Endodermal cell (in vitro differentiated cells): ENCODE measurements at regions not wholly inside any gene's neighbourhood (a gene's known extent, or its start where the extent isn't known, plus 50 kb on each side); places are given as distances from the start of the nearest gene placed in this dataset.
A peak's percentile ranks its signal among the peaks of the same experiment; 100 is the strongest.

Source experiments
- DNase-seq: peaks from one replicate; pipeline ENCODE4 v3.0.0-alpha.2; 2017
- H3K27ac ChIP-seq: 2 replicates; pipeline ENCODE4 v1.5.1; 2013; ENCODE audit warnings: mild to moderate bottlenecking, low read depth, low read length, moderate library complexity
- H3K27me3 ChIP-seq: 2 replicates; pipeline ENCODE4 v1.6.1; 2013; ENCODE audit warnings: mild to moderate bottlenecking, low read length, moderate library complexity; ENCODE audit not compliant: insufficient read depth, control insufficient read depth, poor library complexity, severe bottlenecking
- H3K36me3 ChIP-seq: 2 replicates; pipeline ENCODE4 v1.7.0; 2013; ENCODE audit warnings: mild to moderate bottlenecking, low read length, moderate library complexity; ENCODE audit not compliant: control insufficient read depth, insufficient read depth
- H3K4me1 ChIP-seq: one replicate; pipeline ENCODE4 v1.7.0; 2013; ENCODE audit warnings: low read length; ENCODE audit not compliant: control insufficient read depth, insufficient read depth
- H3K4me3 ChIP-seq: 2 replicates; pipeline ENCODE4 v1.5.1; 2013; ENCODE audit warnings: mild to moderate bottlenecking, low read length, moderate library complexity
- H3K9ac ChIP-seq: 2 replicates; pipeline ENCODE4 v1.6.1; 2013; ENCODE audit warnings: mild to moderate bottlenecking, low read length, moderate library complexity; ENCODE audit not compliant: poor library complexity, severe bottlenecking; ENCODE audit errors: extremely low read depth
- H3K9me3 ChIP-seq: 2 replicates; pipeline ENCODE4 v1.6.1; 2013; ENCODE audit warnings: mild to moderate bottlenecking, low read length, moderate library complexity; ENCODE audit not compliant: control insufficient read depth
- H3K27ac Mint-ChIP-seq: 2 replicates; pipeline ENCODE4 v1.8.0; 2020; ENCODE audit warnings: mixed read lengths
- H3K27me3 Mint-ChIP-seq: 2 replicates; pipeline ENCODE4 v1.8.0; 2021; ENCODE audit warnings: mild to moderate bottlenecking, mixed read lengths; ENCODE audit not compliant: insufficient read depth
- H3K36me3 Mint-ChIP-seq: 2 replicates; pipeline ENCODE4 v1.8.0; 2020; ENCODE audit warnings: low read depth, mixed read lengths
- H3K4me1 Mint-ChIP-seq: 2 replicates; pipeline ENCODE4 v1.8.0; 2020; ENCODE audit warnings: mixed read lengths
- H3K4me3 Mint-ChIP-seq: 2 replicates; pipeline ENCODE4 v1.8.0; 2020; ENCODE audit warnings: mild to moderate bottlenecking, moderate library complexity, mixed read lengths
- H3K9me3 Mint-ChIP-seq: 2 replicates; pipeline ENCODE4 v1.8.0; 2020; ENCODE audit warnings: mild to moderate bottlenecking, mixed read lengths
- WGBS, 2 experiments: methylation state at CpG; one replicate each; pipeline versions ENCODE4 v1.1.5 to v1.1.7; 2013; ENCODE audit warnings: missing lambda C conversion rate in 2 of 2, mixed read lengths in 1 of 2; ENCODE audit not compliant: insufficient coverage in 1 of 2, insufficient read length in 1 of 2; 5-methylcytosine and 5-hydroxymethylcytosine counted together
- TF ChIP-seq, protein P1 (sequence below): fragments of 200-600 bp; sonication (generic); conservative IDR thresholded peaks from 2 replicates; pipeline ENCODE4 v1.5.0; 2021; ENCODE audit warnings: antibody characterized with exemption, mild to moderate bottlenecking

GRCh38 chr18:49698525-49699025 lies 114.8 kb downstream of the ACAA2 start:
- peaks cover 21% of the 10 kb centered on the region for H3K4me1 Mint-ChIP-seq
- peak; percentile 63 for DNase-seq
- H3K9me3 ChIP-seq = no peaks in the 10 kb centered on the region
- TF ChIP-seq, protein P1, sequence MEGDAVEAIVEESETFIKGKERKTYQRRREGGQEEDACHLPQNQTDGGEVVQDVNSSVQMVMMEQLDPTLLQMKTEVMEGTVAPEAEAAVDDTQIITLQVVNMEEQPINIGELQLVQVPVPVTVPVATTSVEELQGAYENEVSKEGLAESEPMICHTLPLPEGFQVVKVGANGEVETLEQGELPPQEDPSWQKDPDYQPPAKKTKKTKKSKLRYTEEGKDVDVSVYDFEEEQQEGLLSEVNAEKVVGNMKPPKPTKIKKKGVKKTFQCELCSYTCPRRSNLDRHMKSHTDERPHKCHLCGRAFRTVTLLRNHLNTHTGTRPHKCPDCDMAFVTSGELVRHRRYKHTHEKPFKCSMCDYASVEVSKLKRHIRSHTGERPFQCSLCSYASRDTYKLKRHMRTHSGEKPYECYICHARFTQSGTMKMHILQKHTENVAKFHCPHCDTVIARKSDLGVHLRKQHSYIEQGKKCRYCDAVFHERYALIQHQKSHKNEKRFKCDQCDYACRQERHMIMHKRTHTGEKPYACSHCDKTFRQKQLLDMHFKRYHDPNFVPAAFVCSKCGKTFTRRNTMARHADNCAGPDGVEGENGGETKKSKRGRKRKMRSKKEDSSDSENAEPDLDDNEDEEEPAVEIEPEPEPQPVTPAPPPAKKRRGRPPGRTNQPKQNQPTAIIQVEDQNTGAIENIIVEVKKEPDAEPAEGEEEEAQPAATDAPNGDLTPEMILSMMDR = no peak
- no peak overlapping the region for H3K27ac ChIP-seq
- H3K27ac Mint-ChIP-seq = no peak overlapping the region
- no peak overlapping the region for H3K4me3 Mint-ChIP-seq
- 86% methylated on average over 2 to 4 of the region's 4 CpGs for WGBS, 2 experiments
- no peak overlapping the region for H3K4me3 ChIP-seq
- H3K9me3 Mint-ChIP-seq = no peaks in the 10 kb centered on the region
- H3K27me3 ChIP-seq = no peaks in the 10 kb centered on the region
- no peaks in the 10 kb centered on the region for H3K36me3 ChIP-seq
- H3K9ac ChIP-seq = no peak overlapping the region
- no peaks in the 10 kb centered on the region for H3K36me3 Mint-ChIP-seq
- peaks cover 7% of the 10 kb centered on the region for H3K4me1 ChIP-seq
- peaks cover 3% of the 10 kb centered on the region for H3K27me3 Mint-ChIP-seq

DNA sequence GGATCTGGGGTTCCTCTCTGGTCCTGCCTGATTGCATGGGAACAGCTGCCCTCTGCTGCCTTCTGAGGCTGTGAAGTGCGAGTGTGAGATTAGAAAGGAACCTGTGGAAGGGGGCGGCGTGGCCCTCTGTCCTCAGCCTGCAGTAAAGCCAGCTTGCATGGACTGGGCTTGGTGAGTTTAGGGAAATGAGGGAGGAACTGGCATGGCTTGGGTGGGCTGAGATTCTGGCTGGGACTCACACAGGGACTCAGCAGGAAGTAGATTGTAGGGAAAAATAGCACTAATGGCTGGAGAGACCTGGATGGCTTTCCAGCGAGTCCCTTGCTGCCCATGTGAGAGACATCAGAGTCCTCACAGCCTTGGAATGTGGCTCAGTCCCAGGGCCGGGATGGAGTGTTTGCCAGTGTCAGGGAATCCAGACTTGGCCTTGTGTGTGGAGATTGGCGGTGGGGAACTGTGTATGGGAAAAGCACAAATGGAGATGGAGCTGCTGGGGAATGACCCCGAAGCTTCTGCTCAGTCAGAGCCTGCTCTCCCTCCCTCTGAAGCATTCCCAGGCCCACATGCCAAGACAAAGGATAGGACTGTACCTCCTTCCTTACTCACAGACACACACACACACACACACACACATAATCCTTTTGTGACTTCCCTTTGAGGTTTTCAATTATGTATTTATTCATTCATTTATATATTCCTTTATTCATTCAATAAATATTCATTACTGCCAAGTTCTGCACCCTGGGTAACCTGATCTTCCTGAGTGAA lies 115.4 kb downstream of the ACAA2 start:
- H3K9ac ChIP-seq = no peak overlapping the region
- WGBS, 2 experiments = 63 to 66% methylated on average over 4 to 7 of the region's 7 CpGs

DNA sequence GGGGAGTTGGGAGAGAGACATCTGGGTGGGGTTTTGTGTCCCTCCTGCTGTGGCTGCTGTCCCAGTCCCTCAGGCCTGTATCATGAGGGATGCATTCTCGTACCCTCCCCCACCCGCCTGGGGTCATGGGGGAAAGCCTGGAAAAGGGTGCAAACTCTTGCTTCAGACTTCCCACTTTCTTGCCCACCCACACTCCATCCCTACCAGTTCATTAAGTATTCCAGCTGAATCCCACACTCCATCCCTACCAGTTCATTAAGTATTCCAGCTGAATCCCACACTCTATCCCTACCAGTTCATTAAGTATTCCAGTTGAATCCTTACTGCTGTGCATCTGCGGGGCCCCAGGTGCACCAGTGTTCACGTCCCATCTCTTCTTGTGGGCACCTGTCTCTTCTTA lies 116.3 kb downstream of the ACAA2 start:
- Histone ChIP-seq H3K4me1 (peaks cover 7% of the 10 kb centered on the region), H3K36me3 (no peaks in the 10 kb centered on the region), H3K9ac (no peak overlapping the region), H3K9me3 (no peaks in the 10 kb centered on the region), H3K4me3 (no peak overlapping the region), H3K27ac (no peak overlapping the region), H3K27me3 (no peaks in the 10 kb centered on the region)
- Mint-ChIP-seq H3K4me3 (no peak overlapping the region), H3K4me1 (peaks cover 33% of the 10 kb centered on the region), H3K36me3 (no peaks in the 10 kb centered on the region), H3K27ac (no peak overlapping the region), H3K9me3 (no peaks in the 10 kb centered on the region), H3K27me3 (peaks cover 3% of the 10 kb centered on the region)
- TF ChIP-seq, protein P1 = no peak
- WGBS, 2 experiments = 86 to 90% methylated on average over 2 to 4 of the region's 4 CpGs
- DNase-seq = peak; percentile 43

More for the DNA sequence above, 115.4 kb downstream of the ACAA2 start:
- H3K4me3 Mint-ChIP-seq = no peak overlapping the region
- Histone ChIP-seq H3K36me3 (no peaks in the 10 kb centered on the region), H3K27ac (peak overlapping the region; percentile 66), H3K27me3 (no peaks in the 10 kb centered on the region), H3K4me3 (no peak overlapping the region), H3K4me1 (peaks cover 7% of the 10 kb centered on the region), H3K9me3 (no peaks in the 10 kb centered on the region)
- TF ChIP-seq, protein P1 = peak; percentile 53
- peaks cover 3% of the 10 kb centered on the region for H3K27me3 Mint-ChIP-seq
- DNase-seq = peak; percentile 86
- peak overlapping the region; percentile 83 for H3K27ac Mint-ChIP-seq
- no peaks in the 10 kb centered on the region for H3K9me3 Mint-ChIP-seq
- peaks cover 27% of the 10 kb centered on the region for H3K4me1 Mint-ChIP-seq
- H3K36me3 Mint-ChIP-seq = no peaks in the 10 kb centered on the region
